ENCODE measurements at regions not wholly inside any gene's neighbourhood (a gene's known extent, or its start where the extent isn't known, plus 50 kb on each side); places are given as distances from the start of the nearest gene placed in this dataset.

DNA sequence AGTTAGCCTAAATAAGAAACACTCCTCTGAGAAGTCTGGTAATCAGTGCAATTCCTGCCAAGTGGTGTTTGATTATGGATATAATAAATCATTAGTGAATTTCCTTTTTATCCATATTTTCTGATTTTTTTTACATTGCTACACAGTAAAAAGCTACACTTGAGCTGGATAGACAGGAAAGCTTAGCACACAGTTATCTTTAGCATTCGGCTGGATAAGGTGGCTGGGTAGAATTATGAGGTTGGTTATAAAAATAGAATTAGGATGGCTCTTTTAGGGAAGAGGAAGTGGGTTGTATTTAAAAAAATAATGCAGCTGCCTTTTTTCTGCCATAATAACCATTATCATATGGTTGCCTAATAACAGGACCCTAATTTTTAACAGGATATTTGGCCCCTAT, 460.6 kb downstream of the NAF1 start:
- intact Hi-C loops (cut with DNase I; ENCODE audit: low total_unique reads): loop anchor here (5.0 kb wide), 1 partner anchor 1796 kb away; no protein-coding TSS in a partner anchor
- 52 to 58% methylated on average over 1 of the region's 1 CpG for WGBS, 2 donors
- no peak overlapping the region for H3K4me3 ChIP-seq (ENCODE audit: low read depth, poor library complexity, severe bottlenecking)
- no peak for DNase-seq (ENCODE audit: low spot score in 2 of 2)
- TF ChIP-seq, protein P1, sequence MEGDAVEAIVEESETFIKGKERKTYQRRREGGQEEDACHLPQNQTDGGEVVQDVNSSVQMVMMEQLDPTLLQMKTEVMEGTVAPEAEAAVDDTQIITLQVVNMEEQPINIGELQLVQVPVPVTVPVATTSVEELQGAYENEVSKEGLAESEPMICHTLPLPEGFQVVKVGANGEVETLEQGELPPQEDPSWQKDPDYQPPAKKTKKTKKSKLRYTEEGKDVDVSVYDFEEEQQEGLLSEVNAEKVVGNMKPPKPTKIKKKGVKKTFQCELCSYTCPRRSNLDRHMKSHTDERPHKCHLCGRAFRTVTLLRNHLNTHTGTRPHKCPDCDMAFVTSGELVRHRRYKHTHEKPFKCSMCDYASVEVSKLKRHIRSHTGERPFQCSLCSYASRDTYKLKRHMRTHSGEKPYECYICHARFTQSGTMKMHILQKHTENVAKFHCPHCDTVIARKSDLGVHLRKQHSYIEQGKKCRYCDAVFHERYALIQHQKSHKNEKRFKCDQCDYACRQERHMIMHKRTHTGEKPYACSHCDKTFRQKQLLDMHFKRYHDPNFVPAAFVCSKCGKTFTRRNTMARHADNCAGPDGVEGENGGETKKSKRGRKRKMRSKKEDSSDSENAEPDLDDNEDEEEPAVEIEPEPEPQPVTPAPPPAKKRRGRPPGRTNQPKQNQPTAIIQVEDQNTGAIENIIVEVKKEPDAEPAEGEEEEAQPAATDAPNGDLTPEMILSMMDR (IDR thresholded peaks at IDR 0.05): no peak
- no peak for TF ChIP-seq POLR2A (IDR thresholded peaks at IDR 0.05)

DNA sequence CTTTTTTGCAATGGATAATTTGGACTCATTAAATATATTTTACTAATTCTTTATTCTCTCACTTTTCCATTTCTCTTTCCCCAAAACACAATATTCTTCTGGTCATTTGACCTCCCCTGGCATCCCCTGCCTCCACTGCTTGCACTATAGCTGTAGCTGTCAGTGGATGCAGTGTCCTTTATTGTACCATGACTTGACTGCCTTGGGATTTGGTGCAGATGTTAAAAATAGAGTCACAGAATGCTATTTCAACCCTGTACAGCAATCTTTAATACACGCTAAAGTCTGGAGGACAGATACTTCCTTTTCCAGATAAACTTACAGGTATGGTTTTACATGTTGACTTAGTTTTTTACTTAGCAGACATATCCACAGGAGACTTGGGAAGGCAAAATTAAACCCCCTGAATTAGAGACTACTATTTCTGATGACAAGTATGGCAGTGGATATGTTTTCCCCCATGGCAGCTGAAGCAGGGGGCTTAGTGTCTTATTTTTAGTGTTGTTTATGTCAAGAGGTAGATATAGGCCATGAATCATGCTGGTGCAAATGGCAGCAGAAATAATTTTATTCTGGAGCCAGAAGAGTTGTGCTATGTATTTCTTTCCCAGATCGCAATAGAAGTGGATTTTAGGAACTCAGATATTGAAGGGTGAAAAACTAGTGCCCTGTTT, 461.4 kb downstream of the NAF1 start:
- H3K4me3 ChIP-seq (ENCODE audit: low read depth, poor library complexity, severe bottlenecking): no peak overlapping the region
- WGBS, 2 donors: 81 to 85% methylated on average over 2 of the region's 2 CpGs
- intact Hi-C loops (cut with DNase I; ENCODE audit: low total_unique reads): loop anchor here (5.0 kb wide), 1 partner anchor 1797 kb away; no protein-coding TSS in a partner anchor
- TF ChIP-seq POLR2A (IDR thresholded peaks at IDR 0.05): no peak
- TF ChIP-seq, protein P1 (IDR thresholded peaks at IDR 0.05): no peak
- DNase-seq (ENCODE audit: low spot score in 2 of 2): no peak

DNA sequence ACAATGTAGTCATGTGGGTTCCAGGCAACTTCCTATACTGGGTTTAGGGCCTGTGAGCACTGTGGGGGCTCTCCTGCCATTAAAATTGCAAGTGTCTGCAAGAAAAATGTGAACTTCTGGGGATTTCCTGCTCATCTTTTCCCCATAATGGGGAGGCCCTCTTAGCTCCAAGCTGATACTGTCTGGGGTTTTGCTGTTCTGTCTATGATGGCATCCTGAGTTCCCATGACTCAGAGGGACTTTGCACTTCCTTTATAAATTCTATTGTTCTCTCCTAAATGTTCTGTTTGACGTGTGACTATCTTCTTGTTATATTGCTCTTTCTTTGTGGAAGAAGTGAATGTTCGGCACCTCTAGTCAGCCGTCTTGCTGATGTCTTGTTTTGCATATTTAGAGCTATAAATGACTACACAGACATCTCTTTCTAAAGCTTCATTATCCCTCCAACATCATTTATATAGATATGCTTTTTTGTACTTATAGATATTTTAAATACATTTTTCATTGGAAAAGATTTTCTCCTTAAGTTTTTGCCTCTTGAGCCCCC, 465.8 kb downstream of the NAF1 start:
- no peak overlapping the region for H3K4me3 ChIP-seq (ENCODE audit: low read depth, poor library complexity, severe bottlenecking)
- 78 to 81% methylated on average over 3 of the region's 3 CpGs for WGBS, 2 donors
- DNase-seq (ENCODE audit: low spot score in 2 of 2): no peak
- intact Hi-C loops (cut with DNase I; ENCODE audit: low total_unique reads): no loop called here
- TF ChIP-seq, protein P1 (IDR thresholded peaks at IDR 0.05): no peak
- no peak for TF ChIP-seq POLR2A (IDR thresholded peaks at IDR 0.05)

DNA sequence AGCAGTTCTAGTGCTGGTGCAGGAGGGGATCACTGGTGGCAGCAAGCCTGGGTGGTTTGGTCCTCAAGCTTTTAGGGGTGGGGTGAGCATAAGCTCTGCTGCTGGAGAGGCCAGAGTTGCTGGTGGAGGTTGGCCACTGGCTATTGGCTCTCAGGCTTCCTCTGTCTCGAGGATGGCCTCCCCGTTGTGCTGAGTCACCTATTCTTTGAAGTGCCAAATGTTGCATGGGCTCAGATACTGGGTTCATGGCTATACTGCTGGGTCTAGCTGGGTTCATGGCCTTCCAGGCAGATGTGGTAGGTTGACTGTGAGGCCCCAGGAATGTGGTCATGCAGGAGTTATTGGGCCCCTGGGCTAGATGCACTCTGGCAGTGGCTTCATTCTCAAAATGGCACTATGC, 466.3 kb downstream of the NAF1 start:
- TF ChIP-seq, protein P1 (IDR thresholded peaks at IDR 0.05): no peak
- TF ChIP-seq POLR2A (IDR thresholded peaks at IDR 0.05): no peak
- no peak overlapping the region for H3K4me3 ChIP-seq (ENCODE audit: low read depth, poor library complexity, severe bottlenecking)
- 72 to 88% methylated on average over 2 of the region's 2 CpGs for WGBS, 2 donors
- DNase-seq (ENCODE audit: low spot score in 2 of 2): no peak
- intact Hi-C loops (cut with DNase I; ENCODE audit: low total_unique reads): no loop called here

DNA sequence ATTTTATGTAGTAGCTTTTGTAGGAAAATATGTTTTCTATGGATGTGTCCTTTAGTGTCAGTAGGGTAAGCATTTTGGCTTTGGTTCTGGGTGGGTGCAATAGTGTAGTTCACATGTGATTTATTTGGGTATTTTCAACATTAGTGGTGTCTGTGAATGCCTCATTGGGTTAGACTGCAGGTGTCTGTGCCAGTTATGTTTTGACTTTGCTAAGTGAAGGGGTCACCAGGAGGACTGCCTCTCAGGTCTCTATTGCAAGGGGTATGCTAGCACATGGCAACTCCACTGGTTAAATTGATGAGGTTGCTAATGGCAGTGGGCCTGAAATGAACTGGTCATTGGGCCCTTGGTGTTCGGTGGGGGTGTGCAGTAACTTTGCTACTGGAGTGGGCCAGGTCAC, 467.1 kb downstream of the NAF1 start:
- 100% methylated on average over 1 of the region's 1 CpG for WGBS, 2 donors
- DNase-seq (ENCODE audit: low spot score in 2 of 2): no peak
- intact Hi-C loops (cut with DNase I; ENCODE audit: low total_unique reads): no loop called here
- H3K4me3 ChIP-seq (ENCODE audit: low read depth, poor library complexity, severe bottlenecking): no peak overlapping the region
- TF ChIP-seq, protein P1 (IDR thresholded peaks at IDR 0.05): no peak
- no peak for TF ChIP-seq POLR2A (IDR thresholded peaks at IDR 0.05)
